GM12878 (cell line): ENCODE measurements at regions not wholly inside any gene's neighbourhood (a gene's known extent, or its start where the extent isn't known, plus 50 kb on each side); places are given as distances from the start of the nearest gene placed in this dataset.
A peak's percentile ranks its signal among the peaks of the same experiment; 100 is the strongest.

Experiments used
- ATAC-seq: fragments of 200-7000 bp; cut with Tn5 transposase; 3 replicates; pipeline ENCODE4 v1.9.1; 2020; ENCODE audit warnings: mild to moderate bottlenecking, moderate library complexity
- BruUV-seq: library from RNA; stranded (reverse); fragments of 400-500 nt; replicated peaks from 2 replicates; lab custom pipeline; 2021; lab: Mats Ljungman, UMichigan
- CTCF ChIA-PET: fragments of 300-600 bp; sonication (Branson Sonifier 250); formaldehyde crosslinking; extraction: SDS; loops from one replicate; lab custom pipeline; 2021; ENCODE audit warnings: inconsistent platforms; lab: Yijun Ruan, JAX
- POLR2A ChIA-PET: fragments of 350-600 bp; formaldehyde crosslinking; extraction: SDS; loops from one replicate; lab custom pipeline; 2021; ENCODE audit warnings: inconsistent platforms; lab: Charles Lee
- RAD21 ChIA-PET: fragments of 300-600 bp; sonication (Branson Sonifier 250); formaldehyde crosslinking; loops from one replicate; lab custom pipeline; 2023; ENCODE audit warnings: antibody characterized with exemption; ENCODE audit not compliant: unreplicated experiment; lab: Charles Lee
- SMC1A ChIA-PET: fragments of 300-600 bp; sonication (Branson Sonifier 250); formaldehyde crosslinking; loops from one replicate; lab custom pipeline; 2023; ENCODE audit not compliant: unreplicated experiment, uncharacterized antibody; lab: Charles Lee
- DNase-seq: peaks from one replicate; pipeline ENCODE4 v3.0.0-alpha.2; 2011; ENCODE audit warnings: low read depth, low spot score
- FAIRE-seq: peaks from 3 replicates; lab custom pipeline; 2011; peaks lifted over from hg19 to GRCh38; lab: Jason Lieb, UNC
- H2AFZ ChIP-seq: 2 replicates; pipeline ENCODE4 v1.6.0; 2011; ENCODE audit warnings: low read depth, low read length, control low read depth; ENCODE audit not compliant: control insufficient read depth
- H3K27ac ChIP-seq: 2 replicates; pipeline ENCODE4 v1.5.1; 2011; ENCODE audit warnings: control low read depth; ENCODE audit not compliant: control insufficient read depth, insufficient read depth
- H3K27me3 ChIP-seq, 2 experiments: replicated peaks in 1 of 2; 2 replicates each; pipeline versions ENCODE4 v1.6.0 to v1.6.1; 2011; ENCODE audit warnings: low read length in 1 of 2; ENCODE audit not compliant: control insufficient read depth in 2 of 2, insufficient read depth in 2 of 2
- H3K36me3 ChIP-seq, 2 experiments: 2 replicates each; pipeline ENCODE4 v1.5.1; 2011; ENCODE audit warnings: low read length in 1 of 2; ENCODE audit not compliant: control insufficient read depth in 2 of 2, insufficient read depth in 2 of 2
- H3K4me1 ChIP-seq: 2 replicates; pipeline ENCODE4 v1.6.1; 2011; ENCODE audit warnings: mild to moderate bottlenecking, low read length, moderate library complexity, mixed read lengths; ENCODE audit not compliant: control insufficient read depth, insufficient read depth
- H3K4me2 ChIP-seq: 2 replicates; pipeline ENCODE4 v1.6.0; 2011; ENCODE audit warnings: control low read depth; ENCODE audit not compliant: control insufficient read depth, insufficient read depth
- H3K4me3 ChIP-seq: fragments of 200-600 bp; sonication (generic); 2 replicates; pipeline ENCODE4 v1.5.1; 2016
- H3K79me2 ChIP-seq: 2 replicates; pipeline ENCODE4 v1.6.0; 2011; ENCODE audit warnings: low read length; ENCODE audit not compliant: control insufficient read depth, insufficient read depth
- H3K9ac ChIP-seq: 2 replicates; pipeline ENCODE4 v1.8.0; 2011; ENCODE audit warnings: low read length, control low read depth, mixed read lengths; ENCODE audit not compliant: control insufficient read depth, insufficient read depth
- H3K9me3 ChIP-seq: replicated peaks from 3 replicates; pipeline ENCODE4 v1.5.1; 2011; ENCODE audit warnings: mild to moderate bottlenecking, low read length; ENCODE audit not compliant: control insufficient read depth, insufficient read depth
- H4K20me1 ChIP-seq: 2 replicates; pipeline ENCODE4 v1.6.0; 2011; ENCODE audit not compliant: control insufficient read depth, insufficient read depth
- HSF1 ChIP-seq: fragments of 150-350 bp; IDR thresholded peaks from 2 replicates; pipeline ENCODE4 v1.6.1; 2014; ENCODE audit warnings: mild to moderate bottlenecking, low read depth, low read length
- MTA2 ChIP-seq: fragments of 450-650 bp; IDR thresholded peaks from 2 replicates; pipeline ENCODE4 v1.6.1; 2016; ENCODE audit warnings: low read depth, mild to moderate bottlenecking, moderate library complexity
- SPI1 ChIP-seq: IDR thresholded peaks from 2 replicates; pipeline ENCODE4 v1.6.1; 2011; ENCODE audit warnings: low read depth, mild to moderate bottlenecking, low read length, moderate library complexity, borderline replicate concordance; ENCODE audit not compliant: insufficient read depth
- ZNF592 ChIP-seq: fragments of 450-650 bp; IDR thresholded peaks from 2 replicates; pipeline ENCODE4 v1.6.1; 2017; ENCODE audit warnings: mild to moderate bottlenecking, moderate library complexity
- WGBS: methylation state at CpG from one replicate; pipeline ENCODE4 v1.1.6; 2016; ENCODE audit warnings: low lambda C conversion rate; ENCODE audit not compliant: insufficient replicate concordance, insufficient coverage; ENCODE audit errors: missing lambda C conversion rate; 5-methylcytosine and 5-hydroxymethylcytosine counted together
- in situ Hi-C: fragments of 300-500 bp; cut with MboI; formaldehyde crosslinking; loops from 9 replicates; pipeline ENCODE4 v1.14.3; 2018; ENCODE audit warnings: mixed read lengths
- intact Hi-C: fragments of 100-400 bp; cut with micrococcal nuclease; formaldehyde crosslinking; loops from one replicate; pipeline ENCODE4 v1.14.2; 2022; ENCODE audit not compliant: unreplicated experiment

GRCh38 chr21:35827004-35827403 is 233.3 kb downstream of the SETD4 start (continued):
- TF ChIP-seq MTA2 = no peak

- in situ Hi-C loops = no loop called here
- RAD21 ChIA-PET = no interaction called here
- no peak for DNase-seq
Measured at GRCh38 chr21:35825370-35826353, 234.7 kb downstream of the SETD4 start.

More at GRCh38 chr21:35825370-35826353, 234.7 kb downstream of the SETD4 start:
- Histone ChIP-seq H3K27ac (no peak overlapping the region), H3K27me3 (no peaks in the 10 kb centered on the region), H4K20me1 (no peaks in the 10 kb centered on the region), H3K9ac (no peak overlapping the region), H3K79me2 (no peaks in the 10 kb centered on the region), H3K4me2 (no peak overlapping the region), H3K4me1 (no peaks in the 10 kb centered on the region), H3K9me3 (no peaks in the 10 kb centered on the region), H2AFZ (no peak overlapping the region), H3K4me3 (no peak overlapping the region), H3K36me3 (no peaks in the 10 kb centered on the region)
- 18% methylated on average over 8 of the region's 8 CpGs for WGBS
- no TSS peak for BruUV-seq
- TF ChIP-seq HSF1 (no peak), ZNF592 (no peak), SPI1 (0 out of 2 replicates have a peak, but pooled peaks have one; percentile 18)
- ATAC-seq = no peak
- intact Hi-C loops = no loop called here
- CTCF ChIA-PET = interaction anchor here (1.3 kb wide), 1 partner anchor 14 kb away, joined by 3 read pairs; no protein-coding TSS in a partner anchor
- SMC1A ChIA-PET = no interaction called here
- no peak for FAIRE-seq
- POLR2A ChIA-PET = no interaction called here
